NCI-H2227 (cell line): ENCODE measurements at regions not wholly inside any gene's neighbourhood (a gene's known extent, or its start where the extent isn't known, plus 50 kb on each side); places are given as distances from the start of the nearest gene placed in this dataset.

Experiments
- DNase-seq: peaks from one replicate; lab custom pipeline; 2025; ENCODE audit not compliant: unreplicated experiment; lab: John Stamatoyannopoulos, UW

DNA sequence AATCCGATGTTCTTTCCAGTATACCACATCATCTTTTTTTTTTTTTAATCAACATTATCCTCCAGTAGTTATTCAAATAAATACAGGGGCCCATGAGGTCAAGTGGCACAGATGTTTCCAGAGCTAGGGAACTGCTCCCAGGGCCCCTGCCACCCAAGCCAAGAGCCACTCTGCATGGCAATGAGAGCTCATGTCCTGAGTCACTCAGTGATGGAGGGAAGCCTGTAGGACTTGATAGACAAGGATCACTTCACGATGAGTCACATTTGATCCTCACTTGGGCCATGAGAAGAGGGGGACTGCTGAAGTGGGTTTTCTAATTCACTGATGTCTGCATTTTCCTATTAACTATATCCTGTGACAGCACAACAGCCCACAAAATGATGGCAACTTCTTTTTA is 127.0 kb upstream of the PKDCC start:
- no peak for DNase-seq

DNA sequence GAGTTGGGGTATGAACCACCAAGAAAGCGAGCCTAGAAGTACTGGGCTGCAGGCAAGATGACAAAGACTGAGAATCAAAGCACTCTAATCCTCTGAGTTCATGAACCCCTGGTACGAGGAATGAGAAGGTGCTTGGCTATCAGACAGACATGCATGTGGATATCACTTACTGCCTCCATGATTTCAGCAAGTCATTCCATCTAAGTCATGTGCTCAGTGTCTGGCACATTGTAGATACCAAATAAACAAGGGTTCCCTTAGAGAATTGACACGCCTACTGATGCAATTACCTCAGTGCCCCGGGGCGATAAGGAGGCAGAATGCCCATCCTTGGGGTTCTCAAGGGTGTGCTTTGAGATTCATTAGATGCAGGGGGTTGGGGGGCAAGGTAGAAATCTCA is 125.6 kb upstream of the PKDCC start:
- no peak for DNase-seq

DNA sequence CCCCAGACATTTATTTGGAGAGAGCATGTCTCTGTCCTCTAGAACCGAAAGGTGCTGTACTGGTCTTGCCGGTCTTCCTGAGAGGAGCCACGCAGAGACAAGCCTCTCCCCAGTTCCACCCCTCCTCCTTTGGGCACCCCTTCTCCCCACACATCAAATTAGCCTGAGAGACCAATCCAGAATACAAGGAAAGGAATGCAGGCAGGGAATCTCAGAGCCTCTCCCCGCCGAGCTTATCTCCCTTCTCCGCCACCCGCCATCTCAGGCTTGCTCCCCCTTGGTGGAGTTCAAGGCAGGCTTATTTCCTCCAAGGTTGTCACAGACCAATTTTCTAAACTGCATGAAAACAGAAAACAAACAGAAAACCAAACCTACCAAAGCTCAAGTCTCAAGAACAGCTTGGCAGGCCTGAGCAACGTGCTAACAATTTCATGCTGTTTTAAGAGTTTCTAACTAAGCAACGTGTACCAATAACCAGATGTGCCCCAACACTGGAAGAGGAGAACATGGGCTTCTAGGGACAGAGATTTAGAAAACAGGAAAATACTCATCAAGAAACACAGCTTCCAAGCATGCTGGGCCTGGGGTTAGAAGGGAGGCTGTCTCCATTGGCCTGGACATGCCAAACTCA is 124.5 kb upstream of the PKDCC start:
- no peak for DNase-seq

DNA sequence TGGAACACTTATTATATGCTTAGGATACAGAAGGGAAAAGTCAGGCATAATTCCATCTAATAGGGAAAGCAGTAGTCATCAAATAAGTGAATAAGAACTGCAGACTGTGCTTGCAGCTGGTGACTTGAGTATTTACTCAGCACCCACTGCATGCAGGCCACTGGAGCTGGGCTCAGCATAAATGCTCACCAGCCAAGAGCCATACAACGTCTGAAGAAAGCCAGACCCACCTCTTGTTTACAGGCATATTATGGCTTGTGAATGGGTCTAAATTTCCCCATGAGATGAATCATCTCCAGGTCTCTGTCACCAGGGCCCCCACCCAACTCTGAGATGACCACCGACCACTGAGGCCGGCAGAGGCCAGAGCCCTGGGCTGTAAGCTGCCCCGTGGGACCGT is 123.8 kb upstream of the PKDCC start:
- DNase-seq: no peak

DNA sequence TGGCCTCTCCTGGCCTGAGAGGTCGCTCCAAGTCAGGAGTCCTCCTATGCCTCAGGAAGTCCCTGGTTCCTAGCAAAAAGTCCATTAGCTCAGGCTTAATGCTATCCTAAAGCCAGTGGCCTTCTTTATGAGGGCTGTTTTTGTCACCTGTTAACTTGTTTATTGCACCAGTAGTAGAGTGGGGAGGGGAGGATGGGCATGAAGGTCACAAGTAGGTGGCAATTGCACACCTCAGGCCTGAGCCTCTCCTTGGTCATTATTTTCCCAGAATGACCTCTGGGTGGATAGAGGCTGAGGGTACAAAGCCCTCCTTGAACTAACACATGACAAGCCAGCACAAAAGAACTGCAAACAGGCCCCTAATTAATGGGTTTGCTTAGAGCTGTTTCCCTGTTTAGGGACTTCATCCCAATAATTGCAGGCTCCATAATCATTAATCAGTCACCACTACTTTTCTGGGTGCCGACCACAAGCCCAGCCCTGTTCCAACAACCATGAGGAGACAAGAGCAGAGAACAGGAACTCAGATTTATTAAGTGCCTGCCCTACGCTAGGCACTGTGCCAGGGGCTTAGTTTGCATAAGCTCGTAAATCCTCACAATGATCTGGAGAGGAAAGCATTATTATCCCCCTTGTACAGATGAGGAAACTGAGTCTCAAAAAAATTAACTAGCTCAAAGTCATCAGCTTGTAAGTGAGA is 123.0 kb upstream of the PKDCC start:
- no peak for DNase-seq

DNA sequence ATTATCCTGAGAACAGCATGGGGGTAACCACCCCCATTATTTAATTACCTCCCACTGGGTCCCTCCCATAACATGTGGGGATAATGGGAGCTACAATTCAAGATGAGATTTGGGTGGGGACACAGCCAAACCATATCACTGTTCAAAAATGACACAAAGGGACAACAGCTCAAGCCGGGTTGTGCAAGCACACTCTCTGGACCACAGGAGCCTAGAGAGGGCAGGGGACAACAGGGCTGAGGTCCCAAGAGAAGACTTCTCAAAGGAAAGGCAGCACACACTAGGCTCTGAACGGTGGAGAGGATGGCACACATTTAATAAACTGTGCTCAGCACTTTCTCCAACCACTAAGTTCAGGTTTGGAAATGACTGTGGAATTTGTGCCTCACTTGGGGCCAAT is 122.1 kb upstream of the PKDCC start:
- DNase-seq: no peak

DNA sequence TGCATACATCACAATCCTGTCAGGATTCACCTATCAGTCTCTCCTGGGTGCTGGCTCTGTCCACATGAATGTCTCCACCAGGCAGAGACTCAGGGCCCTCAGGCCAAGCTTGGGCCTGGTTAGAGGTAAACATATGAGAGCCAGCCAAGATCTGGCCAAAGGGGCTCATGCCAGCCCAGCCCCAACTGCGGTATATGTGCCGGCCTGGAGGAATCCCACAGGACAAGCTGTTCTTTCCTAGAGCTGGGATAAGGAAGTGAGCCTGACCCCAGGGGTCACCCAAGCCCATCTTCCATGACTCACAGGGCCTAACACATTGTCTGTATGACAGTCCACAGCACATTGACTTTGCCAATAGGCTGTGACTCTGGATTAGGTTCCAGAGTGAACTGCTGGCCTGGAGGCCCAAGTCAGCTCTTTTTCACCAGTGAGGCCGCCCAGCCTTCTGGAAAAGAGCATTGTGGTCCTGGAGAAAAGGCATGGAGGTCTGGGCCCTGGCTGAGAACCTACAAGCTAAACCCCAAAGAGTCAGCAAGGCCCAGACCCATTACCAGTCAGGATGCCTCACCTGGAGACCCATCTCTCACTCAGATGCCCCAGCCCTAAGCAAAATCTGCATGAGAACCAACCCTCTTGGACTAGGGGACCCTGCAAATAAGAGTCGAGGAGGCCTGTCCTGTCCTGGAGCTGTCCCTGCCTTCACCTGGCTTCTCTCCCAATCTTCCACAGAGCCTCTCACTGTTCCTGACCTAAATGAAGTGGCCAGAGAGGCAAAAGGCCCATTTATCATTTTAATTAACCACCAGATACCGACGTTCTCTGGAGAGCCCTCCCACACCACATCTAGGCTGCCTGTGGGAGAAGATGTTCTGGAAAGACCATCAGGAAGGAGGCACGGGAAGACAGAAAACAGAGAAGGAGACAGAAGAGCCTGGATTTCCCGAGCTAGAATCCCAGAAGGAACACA is 120.9 kb upstream of the PKDCC start:
- no peak for DNase-seq

DNA sequence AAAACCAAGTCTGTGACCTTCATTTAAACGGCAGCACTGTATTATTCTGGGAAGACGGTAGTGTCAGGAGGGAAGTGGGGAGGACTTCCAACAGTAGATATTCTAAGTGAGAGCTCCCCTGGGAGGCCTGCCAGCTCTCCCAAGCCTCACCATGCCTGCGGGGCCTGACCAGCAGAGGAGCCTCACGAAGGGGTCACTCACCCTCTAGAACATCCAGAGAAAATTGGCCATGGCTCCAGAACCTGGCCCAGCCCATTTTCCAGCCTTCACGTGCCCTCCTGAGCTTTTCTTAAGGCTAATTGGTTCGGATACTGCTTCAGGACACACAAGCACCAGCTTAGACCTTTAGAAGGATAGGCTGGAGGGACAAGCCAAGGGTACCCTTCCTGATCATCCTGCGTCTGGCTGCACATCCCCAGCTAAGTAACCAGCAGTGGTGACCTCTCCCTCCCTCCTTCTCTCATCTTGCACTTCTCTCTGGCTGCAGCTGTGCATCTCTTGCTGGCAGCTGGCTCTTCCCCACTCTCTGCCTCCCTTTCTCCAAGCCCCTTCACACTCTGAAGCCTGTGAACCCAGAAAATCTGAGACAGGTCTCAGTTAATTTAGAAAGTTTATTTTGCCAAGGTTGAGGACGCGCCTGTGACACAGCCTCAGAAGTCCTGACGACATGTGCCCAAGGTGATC is 120.1 kb upstream of the PKDCC start:
- no peak for DNase-seq

DNA sequence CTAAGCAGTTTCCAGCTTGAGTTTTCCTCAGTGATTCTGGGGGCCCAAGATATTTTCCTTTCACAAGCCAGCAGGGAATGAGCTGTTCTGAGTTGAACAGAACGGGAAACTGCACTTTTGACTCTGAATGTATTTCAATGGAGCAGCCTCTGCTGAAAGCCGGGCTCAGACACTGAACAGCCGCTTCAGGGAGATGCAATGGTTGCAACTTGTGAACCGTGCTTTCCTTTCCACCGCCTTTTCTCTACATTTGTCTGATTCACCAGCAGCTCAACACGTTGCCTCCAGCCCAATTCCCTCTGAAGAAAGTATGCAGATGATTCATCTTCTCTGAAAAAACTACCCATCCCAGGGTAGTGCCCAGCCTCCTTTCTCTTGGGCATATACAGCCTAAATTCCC is 119.3 kb upstream of the PKDCC start:
- no peak for DNase-seq

DNA sequence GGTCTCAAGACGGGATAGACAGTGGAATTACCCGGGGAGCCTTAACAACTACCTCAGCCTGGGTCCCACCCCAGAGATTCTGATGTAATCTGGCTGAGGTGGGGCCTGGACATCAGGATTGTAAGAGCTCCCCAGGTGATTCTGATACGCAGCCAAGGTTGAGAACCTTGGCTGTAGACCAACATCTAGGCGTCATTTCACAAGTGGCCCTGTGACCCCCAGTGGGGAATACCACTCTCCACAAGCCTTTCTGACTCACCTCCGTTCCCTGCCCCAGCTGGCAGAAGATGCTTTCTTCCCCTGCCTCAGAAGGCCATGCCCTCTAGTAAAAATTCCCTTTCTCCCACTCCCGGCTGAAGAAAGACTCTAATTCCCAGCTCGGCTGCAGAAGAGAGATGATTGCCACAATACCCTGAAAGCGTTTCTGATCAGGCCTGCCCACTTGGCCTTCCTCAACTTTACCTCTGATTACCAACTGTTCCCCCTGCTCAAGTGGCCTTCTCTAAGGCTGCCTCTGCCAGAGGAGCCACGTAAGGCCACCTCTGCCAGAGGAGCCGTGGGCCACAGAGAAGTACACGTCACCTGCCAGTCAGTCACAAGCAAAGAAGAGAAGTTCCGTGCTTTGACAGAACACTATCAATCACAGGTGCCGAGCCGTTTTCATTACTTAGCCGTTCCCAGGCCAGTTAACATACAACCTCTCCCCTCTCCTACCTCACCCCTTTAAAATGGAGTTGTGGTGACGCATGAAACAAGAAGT is 116.8 kb upstream of the PKDCC start:
- DNase-seq: no peak

DNA sequence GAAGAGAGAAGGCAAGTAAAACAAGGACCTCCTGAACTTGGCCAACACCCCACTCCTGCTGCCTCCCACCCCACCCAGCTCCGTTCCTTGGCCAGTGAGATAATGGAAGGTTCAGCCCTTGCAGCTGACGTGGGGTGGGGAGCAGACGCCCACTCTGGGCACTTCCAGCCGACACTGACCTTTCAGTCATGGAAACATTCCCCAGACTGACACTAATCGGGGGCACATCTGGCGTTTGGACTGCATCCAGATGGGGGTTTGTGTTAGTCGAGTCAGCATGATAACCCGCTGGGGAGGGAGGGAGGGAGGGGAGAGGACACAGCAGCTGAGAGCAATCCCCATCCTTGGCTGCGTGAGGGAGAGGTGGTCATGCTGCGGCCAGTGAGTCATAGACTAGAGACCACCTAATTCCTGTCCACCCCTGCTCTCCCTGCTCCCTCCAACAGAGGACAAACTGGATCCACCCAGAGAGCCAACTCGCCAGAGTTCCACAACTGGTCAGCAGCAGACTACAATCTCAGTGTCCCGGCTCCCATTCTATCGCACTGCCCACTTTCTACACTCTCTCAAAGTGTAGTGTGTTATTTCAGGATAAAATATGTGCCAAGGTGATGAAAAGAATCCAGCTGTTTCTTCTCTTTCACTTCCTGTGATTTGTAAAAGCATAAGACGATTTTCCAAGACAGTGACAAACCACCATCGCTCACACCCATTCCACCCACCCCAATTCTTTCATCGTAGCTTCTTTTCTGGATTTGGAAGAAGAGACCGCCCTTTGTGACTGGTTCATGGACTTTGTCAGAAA is 115.4 kb upstream of the PKDCC start:
- DNase-seq: peak; percentile 66

DNA sequence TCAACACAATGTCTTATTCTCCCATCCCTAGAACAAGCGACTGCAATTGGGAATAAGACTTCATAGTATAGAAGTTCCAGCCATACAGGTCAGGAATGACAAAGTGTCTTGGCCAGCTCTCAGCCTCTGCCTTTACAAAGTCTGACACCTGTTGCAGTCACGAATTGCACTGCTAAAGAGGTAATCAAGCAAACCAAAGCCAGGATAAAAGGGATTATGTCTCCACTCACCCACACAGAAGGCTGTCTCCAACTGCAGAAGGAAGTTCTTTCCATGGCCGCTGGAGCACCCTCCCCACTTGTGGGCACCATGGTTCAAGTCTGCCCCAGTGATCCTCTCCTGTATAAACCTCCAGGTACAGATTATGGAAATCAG is 114.8 kb upstream of the PKDCC start:
- no peak for DNase-seq

DNA sequence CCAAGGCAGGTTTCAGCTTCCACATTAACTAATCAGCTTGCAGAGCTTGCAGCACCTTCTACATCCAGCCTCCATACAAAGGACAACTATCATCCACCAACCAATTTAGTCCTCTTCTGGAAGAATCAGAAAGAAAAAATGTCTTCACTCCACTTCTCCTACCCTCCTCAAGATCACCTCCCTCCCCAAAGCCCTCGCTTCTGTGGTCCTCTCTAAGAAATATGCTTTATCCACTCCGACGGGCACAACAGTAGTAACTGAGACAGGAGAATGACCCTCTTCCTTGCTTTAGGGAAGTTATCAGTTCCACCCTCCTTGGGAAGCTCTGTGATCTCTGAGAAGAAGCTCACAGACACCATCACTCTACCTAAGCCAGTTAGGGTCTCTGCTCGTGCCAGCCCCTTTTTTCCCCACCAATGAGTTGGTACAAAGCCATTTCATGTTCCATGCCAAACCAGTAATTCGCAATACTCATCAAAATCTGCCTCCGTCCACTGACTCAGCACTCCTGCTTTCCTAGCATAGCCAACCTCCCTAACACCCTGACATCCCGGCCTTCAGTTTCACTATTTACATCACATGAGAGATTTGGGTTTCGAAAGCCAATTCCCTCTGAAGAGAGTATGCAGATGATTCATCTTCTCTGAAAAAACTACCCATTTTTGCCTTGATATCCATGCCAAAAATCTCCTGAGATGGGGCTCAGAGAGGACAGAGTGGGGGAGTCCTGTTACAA is 114.1 kb upstream of the PKDCC start:
- no peak for DNase-seq

DNA sequence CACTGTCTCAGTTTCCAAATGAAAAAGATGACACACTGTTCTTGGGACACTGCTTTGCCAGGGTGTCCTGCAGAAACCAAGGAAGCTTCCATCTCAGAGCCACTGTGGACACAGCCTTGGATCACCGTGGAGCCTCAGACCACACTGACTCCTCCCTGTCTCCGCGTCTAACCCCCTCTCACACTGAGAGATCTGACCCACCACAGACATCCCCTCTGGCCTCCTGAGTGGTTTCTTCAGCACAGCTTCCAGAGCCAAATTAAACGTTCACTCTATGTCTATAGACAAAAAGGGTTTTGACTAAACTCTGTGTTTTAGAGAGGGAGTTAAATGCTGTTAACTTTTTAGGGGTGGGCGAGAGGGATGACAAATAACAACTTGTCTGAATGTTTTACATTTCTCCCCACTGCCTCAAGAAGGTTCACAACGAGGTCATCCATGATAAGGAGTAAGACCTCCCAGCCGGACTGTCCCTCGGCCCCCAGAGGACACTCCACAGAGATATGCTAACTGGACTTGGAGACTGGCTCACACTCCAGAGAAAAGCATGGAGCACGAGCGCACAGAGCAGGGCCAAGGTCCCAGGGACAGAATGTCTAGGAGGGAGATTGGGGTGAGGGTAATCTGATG is 113.4 kb upstream of the PKDCC start:
- DNase-seq: no peak

DNA sequence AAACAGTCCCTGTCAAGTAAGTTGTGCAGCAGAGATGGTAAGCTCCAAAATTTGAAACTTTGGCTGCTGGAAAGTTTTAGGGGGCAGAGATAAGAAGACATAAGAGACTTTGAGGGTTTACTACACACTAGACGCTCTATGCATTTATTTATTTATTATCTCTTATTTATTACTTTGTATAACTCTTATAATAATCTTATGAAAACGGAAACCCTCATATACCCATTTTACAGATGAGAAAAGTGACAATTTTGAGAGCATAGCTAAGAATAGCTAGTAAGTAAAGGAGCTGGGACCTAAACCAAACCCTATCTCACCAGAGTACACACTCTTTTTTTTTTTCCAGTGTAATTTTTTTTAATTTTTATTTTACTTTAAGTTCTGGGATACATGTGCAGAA is 112.8 kb upstream of the PKDCC start:
- no peak for DNase-seq

DNA sequence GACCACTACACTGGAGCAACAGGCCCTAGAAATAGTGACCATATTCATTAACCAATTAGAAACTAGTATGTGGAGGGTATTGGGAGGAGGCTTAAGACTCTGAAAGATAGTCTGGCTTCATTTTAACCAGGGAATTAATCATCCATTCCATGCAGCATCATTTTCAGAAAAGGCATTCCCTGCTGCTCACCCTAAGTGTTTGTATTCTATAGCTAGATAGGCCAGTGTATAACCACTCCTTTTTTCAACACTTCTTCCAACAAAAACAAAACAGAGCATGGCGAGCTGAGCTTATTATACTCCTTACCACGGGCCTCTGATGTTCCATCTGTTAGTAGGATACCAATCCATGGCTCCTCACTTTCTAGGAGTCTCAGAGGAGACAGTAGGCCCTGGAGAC is 112.0 kb upstream of the PKDCC start:
- DNase-seq: no peak

DNA sequence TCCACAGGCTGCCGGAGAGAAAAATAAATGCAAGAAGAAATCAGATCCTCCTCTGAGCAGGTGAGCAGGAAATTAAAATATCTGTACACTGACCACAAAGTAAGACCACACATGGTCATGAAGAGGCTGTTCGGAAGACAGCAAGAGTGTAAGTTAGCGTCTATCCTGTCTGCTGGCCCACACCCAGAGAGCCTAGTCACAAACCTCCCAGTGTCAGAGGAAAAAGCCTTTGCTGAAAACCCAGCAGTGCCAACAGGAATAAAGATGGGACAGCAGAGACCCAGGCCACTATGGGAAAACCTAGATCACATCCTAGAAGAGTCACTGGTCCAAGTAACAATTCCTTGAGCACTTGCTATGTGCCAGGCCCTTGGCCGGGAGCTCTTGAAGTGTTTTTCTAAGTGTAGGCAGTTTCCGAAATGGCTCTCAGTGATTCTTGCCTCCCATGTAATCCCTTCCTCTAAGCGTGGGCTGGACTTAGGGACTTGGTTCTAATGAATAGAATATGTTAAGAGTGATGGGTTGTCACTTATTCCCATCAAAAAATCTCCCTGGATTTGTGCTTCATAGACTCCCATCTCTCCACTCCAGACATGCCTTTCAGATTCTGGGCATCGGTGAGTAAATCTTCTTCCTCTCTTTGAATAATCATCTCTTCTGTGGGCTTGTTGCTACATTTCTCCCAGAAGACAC is 110.9 kb upstream of the PKDCC start:
- DNase-seq: no peak

DNA sequence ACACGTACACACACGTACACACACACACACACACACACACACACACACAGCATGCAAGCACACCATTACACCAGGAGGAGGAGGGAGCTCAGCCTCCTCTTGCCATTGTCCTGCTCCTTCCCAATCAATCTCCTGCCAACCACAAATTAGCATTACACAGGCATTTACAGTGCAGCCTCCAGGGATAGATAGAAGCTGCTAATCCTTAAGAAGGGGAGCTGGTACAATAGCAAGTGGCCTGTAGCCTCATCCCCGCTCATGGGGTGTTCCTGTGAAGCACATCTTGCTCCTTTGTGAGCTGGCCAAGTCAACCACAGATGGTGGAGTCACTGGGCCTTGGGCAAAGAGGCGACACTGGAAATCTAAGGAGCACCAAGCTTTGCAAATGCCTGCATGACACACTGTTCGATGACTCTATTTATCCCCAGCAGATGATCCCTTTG is 110.3 kb upstream of the PKDCC start:
- DNase-seq: peak; percentile 59
